ENCODE measurements at regions not wholly inside any gene's neighbourhood (a gene's known extent, or its start where the extent isn't known, plus 50 kb on each side); places are given as distances from the start of the nearest gene placed in this dataset.
"Not testable (repeated sequence)": the region's sequence is repeated elsewhere in the genome, so short reads cannot be mapped to it uniquely, and the experiment has no call there.

DNA sequence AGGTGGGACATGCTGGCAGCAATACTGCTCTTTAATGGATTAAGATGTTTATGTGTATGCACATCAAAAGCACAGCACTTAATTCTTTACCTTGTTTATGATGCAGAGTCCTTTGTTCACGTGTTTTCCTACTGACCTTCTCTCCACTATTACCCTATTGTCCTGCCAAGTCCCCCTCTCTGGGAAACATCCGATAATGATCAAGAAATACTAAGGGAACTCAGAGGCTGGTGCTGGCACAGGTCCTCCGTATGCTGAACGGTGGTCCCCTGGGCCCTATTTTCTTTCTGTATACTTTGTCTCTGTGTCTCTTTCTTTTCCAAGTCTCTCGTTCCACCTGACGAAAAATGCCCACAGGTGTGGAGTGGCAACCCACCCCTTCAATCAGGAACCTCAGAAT lies 84.0 kb upstream of the ALDH3B2 start:
- H3K18ac ChIP-seq (ENCODE audit: extremely low read depth, low read length); H3K27ac ChIP-seq (ENCODE audit: low read depth, low read length); H3K36me3 ChIP-seq (ENCODE audit: control insufficient read depth in 2 of 4, insufficient read depth in 4 of 4, low read length in 3 of 4); H3K4me3 ChIP-seq (ENCODE audit: extremely low read depth in 1 of 4, insufficient read depth in 2 of 4, low read depth in 3 of 4, low read length in 4 of 4); H2BK20ac ChIP-seq (ENCODE audit: low read length); H3K14ac ChIP-seq (ENCODE audit: insufficient read length); H3K4ac ChIP-seq (replicated peaks; ENCODE audit: insufficient read length, low read depth, low read length); H3K9me3 ChIP-seq (ENCODE audit: insufficient read depth in 2 of 2, low read depth in 1 of 2, low read length in 1 of 2); FAIRE-seq; H3K23me2 ChIP-seq (ENCODE audit: low read depth, low read length); H4K5ac ChIP-seq (ENCODE audit: insufficient read length, low read depth, low read length); H2AK5ac ChIP-seq (ENCODE audit: low read depth, low read length); H3K79me1 ChIP-seq (ENCODE audit: low read depth, low read length); H4K91ac ChIP-seq (replicated peaks; ENCODE audit: insufficient read length, low read length); H2BK15ac ChIP-seq (ENCODE audit: low read length); CTCF ChIA-PET (ENCODE audit: partially characterized antibody); H3K79me2 ChIP-seq (ENCODE audit: control insufficient read depth in 1 of 2, insufficient read depth in 2 of 2, low read length in 2 of 2); H3K4me1 ChIP-seq (replicated peaks in 1 of 4; ENCODE audit: control insufficient read depth in 3 of 4, insufficient read depth in 4 of 4, low read length in 3 of 4); H4K20me1 ChIP-seq (replicated peaks in 1 of 2; ENCODE audit: control insufficient read depth in 1 of 2, insufficient read depth in 2 of 2, low read length in 2 of 2); H3K23ac ChIP-seq (ENCODE audit: insufficient read length); H2BK120ac ChIP-seq (replicated peaks; ENCODE audit: low read depth, low read length); H3K9ac ChIP-seq (replicated peaks in 1 of 4; ENCODE audit: extremely low read depth in 1 of 4, low read depth in 3 of 4, low read length in 3 of 4); H2BK12ac ChIP-seq (ENCODE audit: low read depth, low read length); H4K8ac ChIP-seq (ENCODE audit: extremely low read depth, insufficient read depth, low read length); DNase-seq (ENCODE audit: low read depth in 1 of 2, low spot score in 2 of 2); POLR2A ChIA-PET (ENCODE audit: partially characterized antibody); H2AFZ ChIP-seq (ENCODE audit: low read length); H3K56ac ChIP-seq (replicated peaks; ENCODE audit: insufficient read length, low read depth, low read length); H3K27me3 ChIP-seq (replicated peaks in 1 of 4; ENCODE audit: control insufficient read depth in 3 of 4, extremely low read depth in 1 of 4, insufficient read depth in 3 of 4, low read length in 3 of 4); H2BK5ac ChIP-seq (ENCODE audit: low read depth, low read length): not testable (repeated sequence)
- WGBS, 2 experiments (ENCODE audit: extremely low coverage in 1 of 2, insufficient coverage in 1 of 2, insufficient read length in 1 of 2, insufficient replicate concordance in 2 of 2, low coverage in 1 of 2, low lambda C conversion rate in 2 of 2, missing lambda C conversion rate in 1 of 2): 82% methylated on average over 6 of the region's 6 CpGs; no CpG with 5 or more reads in 1 of the 2 experiments
- H3K4me2 ChIP-seq (ENCODE audit: insufficient read depth in 1 of 2, low read depth in 2 of 2, low read length in 2 of 2): 0 out of 4 replicates have a peak overlapping the region, but pooled peaks of 1 of the 2 experiments have one; percentile 52

DNA sequence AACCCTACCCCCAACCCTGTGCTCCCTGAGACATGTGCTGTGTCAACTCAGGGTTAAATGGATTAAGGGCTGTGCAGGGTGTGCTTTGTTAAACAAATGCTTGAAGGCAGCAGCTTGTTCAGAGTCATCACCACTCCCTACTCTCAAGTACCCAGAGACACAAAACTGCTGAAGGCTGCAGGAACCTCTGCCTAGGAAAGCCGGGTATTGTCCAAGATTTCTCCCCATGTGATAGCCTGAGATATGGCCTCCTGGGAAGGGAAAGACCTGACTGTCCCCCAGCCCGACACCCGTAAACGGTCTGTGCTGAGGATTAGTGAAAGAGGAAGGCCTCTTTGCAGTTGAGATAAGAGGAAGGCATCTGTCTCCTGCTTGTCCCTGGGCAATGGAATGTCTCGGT lies 83.6 kb upstream of the ALDH3B2 start:
- H2AFZ ChIP-seq (ENCODE audit: low read length); H3K79me2 ChIP-seq (ENCODE audit: control insufficient read depth in 1 of 2, insufficient read depth in 2 of 2, low read length in 2 of 2); POLR2A ChIA-PET (ENCODE audit: partially characterized antibody); H3K4me1 ChIP-seq (replicated peaks in 1 of 4; ENCODE audit: control insufficient read depth in 3 of 4, insufficient read depth in 4 of 4, low read length in 3 of 4); H2AK5ac ChIP-seq (ENCODE audit: low read depth, low read length); H4K20me1 ChIP-seq (replicated peaks in 1 of 2; ENCODE audit: control insufficient read depth in 1 of 2, insufficient read depth in 2 of 2, low read length in 2 of 2); H3K4me3 ChIP-seq (ENCODE audit: extremely low read depth in 1 of 4, insufficient read depth in 2 of 4, low read depth in 3 of 4, low read length in 4 of 4); H2BK120ac ChIP-seq (replicated peaks; ENCODE audit: low read depth, low read length); H3K56ac ChIP-seq (replicated peaks; ENCODE audit: insufficient read length, low read depth, low read length); H2BK20ac ChIP-seq (ENCODE audit: low read length); H3K9me3 ChIP-seq (ENCODE audit: insufficient read depth in 2 of 2, low read depth in 1 of 2, low read length in 1 of 2); H4K8ac ChIP-seq (ENCODE audit: extremely low read depth, insufficient read depth, low read length); H3K9ac ChIP-seq (replicated peaks in 1 of 4; ENCODE audit: extremely low read depth in 1 of 4, low read depth in 3 of 4, low read length in 3 of 4); CTCF ChIA-PET (ENCODE audit: partially characterized antibody); H2BK12ac ChIP-seq (ENCODE audit: low read depth, low read length); H3K23ac ChIP-seq (ENCODE audit: insufficient read length); H3K79me1 ChIP-seq (ENCODE audit: low read depth, low read length); H3K36me3 ChIP-seq (ENCODE audit: control insufficient read depth in 2 of 4, insufficient read depth in 4 of 4, low read length in 3 of 4); FAIRE-seq; H4K5ac ChIP-seq (ENCODE audit: insufficient read length, low read depth, low read length); H2BK5ac ChIP-seq (ENCODE audit: low read depth, low read length); H2BK15ac ChIP-seq (ENCODE audit: low read length); H4K91ac ChIP-seq (replicated peaks; ENCODE audit: insufficient read length, low read length); H3K23me2 ChIP-seq (ENCODE audit: low read depth, low read length); H3K4ac ChIP-seq (replicated peaks; ENCODE audit: insufficient read length, low read depth, low read length); H3K27ac ChIP-seq (ENCODE audit: low read depth, low read length); H3K18ac ChIP-seq (ENCODE audit: extremely low read depth, low read length); H3K27me3 ChIP-seq (replicated peaks in 1 of 4; ENCODE audit: control insufficient read depth in 3 of 4, extremely low read depth in 1 of 4, insufficient read depth in 3 of 4, low read length in 3 of 4); H3K14ac ChIP-seq (ENCODE audit: insufficient read length): not testable (repeated sequence)
- DNase-seq (ENCODE audit: low read depth in 1 of 2, low spot score in 2 of 2): peak in 1 of 2 experiments; percentile 47
- peak overlapping the region in 1 of 2 experiments; percentile 52; a peak in 1 of 4 replicates for H3K4me2 ChIP-seq (ENCODE audit: insufficient read depth in 1 of 2, low read depth in 2 of 2, low read length in 2 of 2)
- WGBS, 2 experiments (ENCODE audit: extremely low coverage in 1 of 2, insufficient coverage in 1 of 2, insufficient read length in 1 of 2, insufficient replicate concordance in 2 of 2, low coverage in 1 of 2, low lambda C conversion rate in 2 of 2, missing lambda C conversion rate in 1 of 2): 83% methylated on average over 5 of the region's 5 CpGs; no CpG with 5 or more reads in 1 of the 2 experiments

Measured in H1 (cell line).